HG02943 (cell line): ENCODE measurements at regions not wholly inside any gene's neighbourhood (a gene's known extent, or its start where the extent isn't known, plus 50 kb on each side); places are given as distances from the start of the nearest gene placed in this dataset.
"Not testable (repeated sequence)": the region's sequence is repeated elsewhere in the genome, so short reads cannot be mapped to it uniquely, and the experiment has no call there.

Experiments
- ATAC-seq: cut with Tn5 transposase; IDR thresholded peaks from one replicate; pipeline ENCODE4 v1.9.1; 2021; ENCODE audit warnings: mild to moderate bottlenecking, low read depth, moderate library complexity; ENCODE audit not compliant: unreplicated experiment

GRCh38 chr6:139448051-139448649, 73.7 kb upstream of the CITED2 start:
- ATAC-seq: no peak

GRCh38 chr6:139447656-139447975, 73.2 kb upstream of the CITED2 start:
- ATAC-seq: no peak

GRCh38 chr6:139446768-139447655, 72.6 kb upstream of the CITED2 start:
- ATAC-seq: no peak

DNA sequence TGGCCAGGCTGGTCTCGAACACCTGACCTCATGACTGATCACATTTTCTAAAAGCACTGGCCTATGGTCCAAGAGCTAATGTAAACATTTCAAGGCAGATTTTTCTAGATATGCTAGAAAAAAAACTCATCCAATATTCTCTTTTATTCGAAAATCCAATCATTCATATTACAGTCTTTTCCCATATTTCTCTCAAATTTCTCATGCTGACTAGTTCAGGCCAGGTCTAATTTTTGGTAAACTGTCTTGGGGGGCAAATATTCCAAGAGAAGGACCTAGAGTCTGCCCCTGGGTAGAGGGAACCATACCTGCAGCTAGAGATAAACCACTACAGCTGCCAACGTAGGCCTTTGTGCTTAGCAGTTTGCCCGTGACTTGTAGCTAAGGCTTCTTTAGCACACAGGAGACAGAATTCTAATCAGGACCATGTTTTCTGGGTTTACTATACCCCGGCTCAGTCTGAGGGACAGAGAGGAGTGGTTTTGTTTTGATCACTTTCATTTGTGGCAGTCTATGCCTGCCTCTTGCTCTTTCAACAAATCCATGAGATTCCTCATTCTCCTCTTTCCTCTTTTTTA, 71.8 kb upstream of the CITED2 start:
- no peak for ATAC-seq

DNA sequence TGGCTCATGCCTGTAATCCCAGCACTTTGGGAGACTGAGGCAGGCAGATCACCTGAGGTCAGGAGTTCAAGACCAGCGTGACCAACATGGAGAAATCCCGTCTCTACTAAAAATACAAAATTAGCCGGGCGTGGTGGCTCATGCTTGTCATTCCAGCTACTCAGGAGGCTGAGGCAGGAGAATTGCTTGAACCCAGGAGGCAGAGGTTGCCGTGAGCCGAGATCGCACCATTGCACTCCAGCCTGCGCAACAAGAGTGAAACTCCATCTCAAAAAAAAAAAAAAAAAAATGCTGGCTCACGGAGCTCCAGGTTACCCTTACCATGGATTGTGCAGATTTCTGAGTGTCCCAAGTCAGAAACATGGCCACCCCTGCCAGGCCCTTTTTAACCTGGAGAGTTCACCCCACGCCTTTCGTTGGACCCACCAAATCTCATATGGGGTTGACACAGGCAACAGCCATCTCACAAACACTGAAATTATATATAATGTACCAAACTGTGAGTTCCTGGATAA, 69.9 kb upstream of the CITED2 start:
- not testable (repeated sequence) for ATAC-seq

GRCh38 chr6:139443231-139444112, 69.0 kb upstream of the CITED2 start:
- no peak for ATAC-seq

DNA sequence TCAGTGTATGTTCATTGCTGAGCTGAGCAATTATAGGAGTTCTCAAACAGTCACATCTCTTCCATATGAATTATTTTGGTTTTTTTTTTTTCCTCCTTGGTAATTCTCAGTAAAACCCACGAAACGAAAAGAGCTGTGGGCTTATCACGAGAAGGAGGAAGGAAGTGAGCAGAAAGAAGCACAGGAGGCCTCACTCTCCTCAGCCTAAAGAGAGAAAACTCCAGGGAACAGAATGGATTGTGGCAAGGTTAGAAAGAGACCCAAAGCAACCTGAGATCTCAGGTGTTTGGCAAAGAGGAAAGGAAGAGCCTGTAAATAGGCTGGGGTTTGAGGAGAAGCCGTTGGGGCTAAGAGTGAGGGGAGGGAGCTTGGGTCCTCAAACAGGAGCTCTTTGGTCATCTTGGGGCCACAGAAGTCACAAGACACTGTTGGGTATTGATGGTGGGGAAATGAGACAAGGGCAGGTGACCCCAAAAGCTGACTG, 67.8 kb upstream of the CITED2 start:
- no peak for ATAC-seq

- no peak for ATAC-seq
These were observed 64.9 kb upstream of the CITED2 start for GRCh38 chr6:139439349-139439748.

DNA sequence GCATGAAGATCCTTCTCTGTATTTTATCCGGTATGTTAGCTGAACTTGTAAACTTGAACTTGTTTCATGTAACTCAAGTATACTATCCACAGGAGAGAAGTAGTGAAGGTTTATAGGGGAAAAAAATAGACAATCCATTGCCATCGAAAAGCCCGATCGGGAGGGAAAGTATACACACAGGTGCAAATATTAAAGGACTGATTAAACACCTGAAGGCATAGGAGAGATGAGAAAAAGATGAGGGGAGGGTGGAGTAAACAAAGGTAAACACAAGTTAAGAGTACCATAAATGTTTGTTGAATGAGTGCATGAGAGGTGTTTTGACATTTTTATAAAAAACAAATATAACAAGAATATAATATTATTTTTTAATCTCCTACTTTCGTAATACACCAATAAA, 64.3 kb upstream of the CITED2 start:
- no peak for ATAC-seq

DNA sequence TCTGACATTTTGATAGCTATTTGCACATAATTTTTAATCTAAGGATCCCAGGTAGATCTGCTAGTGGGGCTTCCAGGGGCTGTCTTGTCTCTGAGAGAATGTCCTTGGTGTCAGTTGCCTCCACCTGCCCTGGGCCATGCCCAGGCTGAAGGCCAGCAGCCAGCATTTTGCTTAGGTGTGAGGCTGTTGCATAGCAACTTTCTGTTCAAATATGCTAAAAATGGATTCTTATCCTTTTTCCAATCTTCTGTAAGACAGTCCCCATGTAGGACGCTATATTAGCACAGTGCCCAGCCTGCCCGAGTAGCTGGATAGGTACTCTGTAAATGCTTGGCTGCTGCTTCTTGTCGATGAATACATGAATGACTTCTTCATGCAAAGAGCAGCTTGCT, 62.5 kb upstream of the CITED2 start:
- no peak for ATAC-seq

- ATAC-seq: no peak
These were observed 61.9 kb upstream of the CITED2 start for GRCh38 chr6:139436200-139436956.

DNA sequence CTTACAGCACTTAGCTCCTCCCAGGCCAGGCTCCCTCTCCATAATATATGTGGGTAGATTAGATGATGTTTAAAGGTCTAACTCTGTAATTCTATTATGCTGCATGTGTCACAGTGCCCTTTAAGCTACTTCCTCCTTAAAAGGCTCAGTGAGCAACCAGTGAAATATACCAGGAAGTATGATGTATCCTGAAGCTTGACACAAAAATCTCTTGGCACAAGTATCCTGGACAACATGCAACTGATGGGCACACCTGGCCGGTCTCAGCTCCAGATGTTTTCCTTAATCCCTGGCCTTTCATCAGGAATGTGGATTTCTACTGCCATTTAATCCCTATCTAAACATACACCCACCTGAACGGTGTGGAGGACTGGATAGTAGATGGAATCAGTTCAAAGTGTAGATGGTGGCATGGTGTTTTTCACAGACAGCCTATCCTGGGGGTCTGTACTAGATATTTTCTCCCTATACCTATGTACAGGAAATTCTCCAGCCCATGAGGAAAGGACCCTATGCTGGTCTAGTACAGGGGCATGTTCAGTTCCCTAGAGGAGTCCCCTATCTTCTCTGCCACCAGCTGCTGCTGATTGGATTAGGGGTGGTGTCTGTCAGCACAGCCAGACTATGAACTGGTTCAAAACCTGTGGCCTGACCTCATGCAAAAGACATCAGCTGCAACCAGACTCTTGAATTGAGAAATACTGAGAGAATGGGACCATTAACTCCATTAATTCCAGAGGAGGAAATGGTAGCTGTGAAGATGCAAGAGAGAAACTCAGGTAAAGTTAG, 59.4 kb upstream of the CITED2 start:
- ATAC-seq: no peak

- ATAC-seq: no peak
These were observed 57.1 kb upstream of the CITED2 start for GRCh38 chr6:139431602-139431956.

DNA sequence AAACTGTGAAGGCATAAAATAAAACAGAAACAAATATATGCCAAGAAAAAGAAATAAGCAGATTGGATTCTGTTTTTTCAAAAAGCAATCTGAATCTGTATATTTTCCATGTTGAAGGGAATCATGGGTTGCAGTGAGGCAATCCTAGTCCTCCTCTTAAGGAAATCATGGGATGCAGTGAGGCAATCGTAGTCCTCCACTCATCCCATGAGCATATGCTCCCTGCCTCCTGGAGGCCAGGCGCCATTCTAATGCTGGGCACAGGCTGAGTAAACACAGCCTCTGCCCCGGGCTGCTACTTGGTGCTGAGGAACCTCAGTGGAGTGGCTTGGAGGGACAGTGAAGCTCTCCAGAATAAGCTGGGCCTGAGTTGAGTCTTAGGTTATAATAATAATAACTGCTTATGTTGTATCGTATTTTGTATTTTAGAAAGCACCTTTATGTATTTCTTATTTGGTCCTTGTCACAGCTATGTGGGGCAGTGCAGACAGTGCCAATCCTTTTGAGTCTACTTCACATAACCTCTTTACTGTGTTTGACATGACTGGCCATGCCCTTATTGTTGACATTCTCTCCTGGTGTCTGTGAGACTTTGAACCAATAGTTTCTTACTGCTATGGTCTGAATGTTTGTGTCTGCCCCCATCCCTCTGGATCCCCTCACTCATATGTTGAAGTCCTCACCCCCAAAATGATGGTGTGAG, 56.6 kb upstream of the CITED2 start:
- no peak for ATAC-seq

DNA sequence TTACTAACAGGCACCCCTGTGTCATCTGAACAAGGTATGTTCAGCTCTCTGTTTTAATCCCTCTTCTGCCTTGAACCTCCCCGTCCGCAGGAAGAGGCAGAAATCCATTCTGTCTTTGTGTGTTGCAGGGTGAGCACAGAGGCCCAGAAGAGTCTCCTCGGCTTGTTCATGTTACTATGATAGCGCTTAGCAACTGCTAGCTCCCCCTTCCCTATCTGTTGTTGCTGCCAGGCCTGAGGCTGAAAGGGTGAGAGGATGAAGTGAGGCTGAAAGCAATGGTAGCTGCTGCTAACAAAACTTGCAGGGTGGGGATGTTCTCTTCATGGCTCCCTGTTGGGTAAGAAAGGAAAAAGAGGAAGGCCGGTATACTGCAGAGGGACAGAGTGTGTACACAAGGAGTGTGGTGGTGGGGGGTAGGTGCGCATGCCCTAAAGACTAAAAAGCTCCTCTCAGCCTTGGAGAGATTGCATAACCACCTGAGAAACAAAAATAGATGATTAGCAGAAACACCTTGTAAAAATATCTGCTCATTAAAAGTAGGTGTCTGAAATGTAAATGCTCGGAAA, 55.2 kb upstream of the CITED2 start:
- no peak for ATAC-seq

GRCh38 chr6:139427199-139427598, 52.8 kb upstream of the CITED2 start:
- ATAC-seq: no peak

GRCh38 chr6:139426795-139427194, 52.3 kb upstream of the CITED2 start:
- no peak for ATAC-seq

GRCh38 chr6:139425780-139426179, 51.3 kb upstream of the CITED2 start:
- ATAC-seq: no peak
